IPS-18c (cell line): ENCODE measurements at regions not wholly inside any gene's neighbourhood (a gene's known extent, or its start where the extent isn't known, plus 50 kb on each side); places are given as distances from the start of the nearest gene placed in this dataset.

Experiments
- H3K4me3 ChIP-seq: 2 replicates; pipeline ENCODE4 v1.7.0; 2013; ENCODE audit warnings: low read depth, mild to moderate bottlenecking, low read length, moderate library complexity; ENCODE audit not compliant: insufficient read depth
- H3K9me3 ChIP-seq: one replicate; pipeline ENCODE4 v1.6.1; 2013; ENCODE audit warnings: mild to moderate bottlenecking, low read length, moderate library complexity; ENCODE audit not compliant: control insufficient read depth, insufficient read depth

DNA sequence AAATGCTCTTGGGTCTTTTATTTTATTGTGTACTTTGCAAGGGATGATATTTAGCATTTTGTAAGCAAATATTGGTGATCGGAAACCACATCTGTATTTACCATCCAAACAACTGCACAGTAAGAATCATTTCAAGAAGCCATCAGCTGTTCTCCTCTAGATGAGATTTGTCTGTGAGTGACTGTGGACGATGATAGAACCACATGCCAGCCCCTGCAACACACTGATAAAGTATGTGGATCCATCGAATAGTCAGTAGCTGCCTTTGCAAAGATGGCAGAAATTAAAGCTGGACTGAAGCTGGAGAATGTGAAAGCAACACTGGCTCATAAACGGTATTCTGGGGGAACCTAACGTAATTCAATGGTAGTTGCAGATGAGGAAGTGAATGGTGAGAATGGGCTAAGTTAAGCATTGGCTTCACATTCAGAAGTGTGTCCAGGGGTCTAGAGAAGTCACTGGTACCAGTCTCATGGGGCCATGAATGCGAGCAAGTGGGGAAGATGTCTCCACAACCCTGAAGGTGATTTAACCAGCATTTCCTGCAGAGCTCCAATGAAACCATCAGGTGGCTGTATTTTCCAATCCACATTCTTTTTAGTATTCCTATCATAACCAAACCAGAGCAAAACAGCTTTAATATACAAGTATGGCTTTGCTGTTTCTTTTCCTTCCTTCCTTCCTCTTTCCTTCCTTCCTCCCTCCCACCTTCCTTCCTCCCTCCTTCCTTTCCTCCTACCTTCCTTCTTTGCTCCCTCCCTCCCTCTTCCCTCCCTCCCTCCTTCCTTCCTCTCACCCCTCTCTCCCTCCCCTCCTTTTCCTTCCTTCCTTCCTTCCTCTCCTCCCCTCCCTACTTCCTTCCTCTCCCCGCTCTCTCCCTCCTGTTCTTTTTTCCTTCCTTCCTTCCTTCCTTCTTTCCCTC lies 169.4 kb downstream of the ABCA8 start:
- Histone ChIP-seq H3K9me3 (no peaks in the 10 kb centered on the region), H3K4me3 (no peak overlapping the region)

DNA sequence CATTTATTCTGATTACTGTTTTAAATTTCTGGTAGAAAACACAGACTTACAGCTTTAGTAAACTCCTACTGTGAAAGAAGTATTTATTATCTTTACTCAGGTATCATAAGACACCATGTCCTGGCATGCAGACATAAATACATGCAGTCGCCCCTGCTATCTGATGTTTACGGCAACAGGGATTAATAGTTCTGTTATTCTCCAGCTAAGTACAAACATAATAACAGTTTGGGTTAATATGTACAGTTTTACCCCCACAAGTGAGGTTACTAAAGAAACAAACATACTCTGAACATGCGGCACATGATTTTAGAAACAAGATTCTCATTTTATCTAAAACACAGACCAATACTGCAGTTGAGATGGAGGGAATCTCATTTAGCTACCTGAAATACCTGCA lies 170.8 kb downstream of the ABCA8 start:
- H3K4me3 ChIP-seq = no peak overlapping the region

DNA sequence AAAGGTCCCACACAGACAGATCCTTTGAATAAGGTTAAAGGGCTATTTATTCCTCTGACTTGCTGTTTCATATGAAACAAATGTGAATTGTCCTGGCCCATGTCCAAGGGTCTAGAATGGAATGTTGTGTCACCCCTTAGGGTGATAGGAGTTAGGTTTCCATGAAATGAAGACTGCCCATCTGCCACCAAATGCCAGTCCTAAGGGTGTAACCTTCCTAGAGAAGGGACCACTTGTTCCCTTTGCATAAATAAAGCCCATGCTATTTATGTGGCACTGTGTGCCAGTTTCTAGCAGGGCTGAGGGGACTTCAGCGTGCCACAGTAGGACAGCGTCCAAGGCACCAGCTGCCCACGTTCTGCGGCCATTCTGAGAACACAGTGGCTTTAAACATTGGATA lies 171.3 kb downstream of the ABCA8 start:
- H3K4me3 ChIP-seq = no peak overlapping the region

More for the DNA sequence above, 170.8 kb downstream of the ABCA8 start:
- no peaks in the 10 kb centered on the region for H3K9me3 ChIP-seq

DNA sequence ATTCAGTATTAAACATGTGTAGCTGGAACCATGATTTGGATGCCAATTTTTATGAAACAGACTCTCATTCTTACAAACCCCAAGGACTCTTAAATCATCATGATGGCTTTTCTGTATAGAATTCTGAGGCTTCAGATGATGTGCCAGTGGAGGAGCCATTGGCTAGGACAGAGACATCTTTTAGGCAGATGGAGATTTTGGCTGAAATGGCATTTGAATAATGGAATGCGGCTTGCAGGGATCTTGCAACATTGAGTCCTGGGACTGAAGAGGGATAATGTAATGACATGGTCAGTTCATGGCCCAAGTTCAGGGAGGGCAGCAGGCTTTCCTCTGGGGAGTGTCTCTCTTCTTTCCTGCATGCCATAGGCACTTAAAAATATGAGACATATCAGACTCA lies 172.4 kb downstream of the ABCA8 start:
- no peaks in the 10 kb centered on the region for H3K9me3 ChIP-seq
- no peak overlapping the region for H3K4me3 ChIP-seq

More for the DNA sequence above, 171.3 kb downstream of the ABCA8 start:
- no peaks in the 10 kb centered on the region for H3K9me3 ChIP-seq

DNA sequence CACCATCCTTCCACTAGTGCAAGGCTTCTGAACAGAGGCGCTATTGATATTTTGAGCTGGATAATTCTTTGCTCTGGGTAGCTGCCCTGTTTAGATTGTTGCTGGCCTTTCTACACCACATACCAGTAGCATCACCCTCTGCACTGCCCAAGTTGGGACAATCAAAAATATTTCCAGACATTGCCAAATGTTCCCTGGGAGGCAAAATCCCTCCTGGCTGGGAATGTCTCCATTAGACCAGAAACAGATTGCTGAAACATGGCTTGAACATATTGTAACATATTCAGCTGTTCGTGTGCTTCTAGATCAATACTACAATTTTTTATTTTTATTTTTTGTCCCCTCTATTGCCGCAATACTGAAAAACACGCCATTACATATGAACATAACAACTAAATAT lies 174.6 kb downstream of the ABCA8 start:
- Histone ChIP-seq H3K9me3 (no peaks in the 10 kb centered on the region), H3K4me3 (no peak overlapping the region)

GRCh38 chr17:68778726-68779125 lies 176.5 kb downstream of the ABCA8 start:
- no peaks in the 10 kb centered on the region for H3K9me3 ChIP-seq
- H3K4me3 ChIP-seq = no peak overlapping the region

DNA sequence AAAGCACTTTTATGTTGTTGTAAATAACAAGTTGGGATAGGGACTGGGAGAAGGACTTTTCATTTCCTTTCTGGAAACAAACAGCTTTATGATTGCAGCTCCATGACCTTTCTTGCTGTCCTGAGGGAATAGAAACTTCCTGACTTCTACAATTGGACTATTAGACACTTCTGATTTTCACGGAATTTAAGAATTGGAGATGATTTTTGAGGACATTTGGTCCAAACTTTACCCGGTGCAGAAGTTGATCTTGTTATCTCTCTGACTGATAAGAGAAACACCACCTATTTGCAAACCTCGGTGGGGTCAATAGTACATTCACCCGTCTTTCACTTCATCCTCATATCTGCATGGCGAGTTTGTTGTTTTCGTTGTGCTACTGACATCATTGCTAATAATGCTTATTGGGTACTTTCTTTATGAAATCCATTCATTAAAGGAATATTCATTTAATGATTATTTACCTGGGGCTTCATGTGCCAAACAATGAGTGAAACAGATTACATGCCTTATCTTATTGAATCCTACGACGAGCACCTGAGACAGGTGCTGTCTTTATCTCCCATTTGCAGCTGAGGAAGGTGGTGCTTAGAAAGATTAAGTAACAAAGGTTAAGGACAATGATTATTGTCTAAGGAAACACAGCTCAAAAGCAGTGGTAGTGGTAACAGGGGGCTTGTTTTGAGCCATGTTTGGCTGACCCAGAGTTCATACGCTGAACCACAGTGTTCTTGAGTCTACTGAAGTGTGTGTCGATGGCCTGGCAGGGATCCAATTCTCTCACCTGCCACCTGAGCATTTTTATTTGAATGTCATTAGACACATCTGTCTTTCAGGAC lies 176.9 kb upstream of the FAM20A start:
- no peak overlapping the region for H3K4me3 ChIP-seq
- H3K9me3 ChIP-seq = no peaks in the 10 kb centered on the region

DNA sequence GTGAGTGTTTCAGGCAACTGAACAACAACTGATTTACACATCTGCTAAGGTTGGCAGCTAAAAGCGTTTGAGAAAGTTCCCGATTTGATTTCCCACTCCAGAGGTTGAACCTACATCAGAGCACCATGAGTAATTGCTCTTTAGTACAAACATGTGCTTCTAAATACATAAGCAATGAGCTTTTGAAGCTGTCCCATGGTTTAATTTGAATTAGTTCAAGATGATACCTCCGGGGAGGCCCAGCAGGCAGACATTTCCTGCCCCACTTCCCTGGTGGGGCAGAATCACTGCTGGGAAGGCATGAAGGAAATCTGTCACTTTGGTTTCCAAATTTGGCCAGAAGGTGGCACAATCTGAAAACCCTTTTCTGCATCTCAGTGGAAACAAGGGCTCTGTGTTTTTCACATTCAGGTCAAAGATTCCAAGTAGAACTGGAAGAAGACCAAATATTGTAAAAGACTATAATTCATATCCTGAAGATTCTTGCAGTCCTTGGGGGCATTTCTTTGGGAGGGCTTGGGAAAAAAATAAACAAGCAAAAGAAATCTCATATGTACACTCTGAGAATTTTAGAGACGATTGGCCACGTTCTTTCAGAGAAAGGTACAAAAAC lies 176.2 kb upstream of the FAM20A start:
- Histone ChIP-seq H3K4me3 (no peak overlapping the region), H3K9me3 (no peaks in the 10 kb centered on the region)

GRCh38 chr17:68776451-68776850 lies 175.3 kb upstream of the FAM20A start:
- H3K9me3 ChIP-seq = no peaks in the 10 kb centered on the region

DNA sequence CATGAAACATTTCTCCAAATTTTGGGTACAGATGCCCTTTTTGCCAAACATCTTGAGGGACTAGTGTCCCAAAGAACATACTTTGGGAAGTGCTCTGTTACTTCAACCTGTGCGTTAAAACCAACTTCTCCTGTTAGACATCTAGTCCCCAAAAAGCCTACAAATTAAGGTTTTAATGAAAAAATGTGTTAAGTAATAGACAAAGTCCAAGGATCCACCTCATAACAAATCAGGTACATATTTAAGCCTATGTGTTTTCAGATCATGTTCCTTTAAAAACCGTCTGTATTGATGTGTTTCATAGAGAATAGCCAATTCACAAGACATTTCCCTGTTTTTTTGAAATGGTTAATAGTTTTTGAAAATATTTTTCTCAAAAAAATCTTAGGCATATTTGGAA lies 174.8 kb upstream of the FAM20A start:
- Histone ChIP-seq H3K4me3 (no peak overlapping the region), H3K9me3 (no peaks in the 10 kb centered on the region)

More at GRCh38 chr17:68776451-68776850, 175.3 kb upstream of the FAM20A start:
- no peak overlapping the region for H3K4me3 ChIP-seq

GRCh38 chr17:68775318-68775717 lies 174.2 kb upstream of the FAM20A start:
- H3K9me3 ChIP-seq = no peaks in the 10 kb centered on the region
- no peak overlapping the region for H3K4me3 ChIP-seq

DNA sequence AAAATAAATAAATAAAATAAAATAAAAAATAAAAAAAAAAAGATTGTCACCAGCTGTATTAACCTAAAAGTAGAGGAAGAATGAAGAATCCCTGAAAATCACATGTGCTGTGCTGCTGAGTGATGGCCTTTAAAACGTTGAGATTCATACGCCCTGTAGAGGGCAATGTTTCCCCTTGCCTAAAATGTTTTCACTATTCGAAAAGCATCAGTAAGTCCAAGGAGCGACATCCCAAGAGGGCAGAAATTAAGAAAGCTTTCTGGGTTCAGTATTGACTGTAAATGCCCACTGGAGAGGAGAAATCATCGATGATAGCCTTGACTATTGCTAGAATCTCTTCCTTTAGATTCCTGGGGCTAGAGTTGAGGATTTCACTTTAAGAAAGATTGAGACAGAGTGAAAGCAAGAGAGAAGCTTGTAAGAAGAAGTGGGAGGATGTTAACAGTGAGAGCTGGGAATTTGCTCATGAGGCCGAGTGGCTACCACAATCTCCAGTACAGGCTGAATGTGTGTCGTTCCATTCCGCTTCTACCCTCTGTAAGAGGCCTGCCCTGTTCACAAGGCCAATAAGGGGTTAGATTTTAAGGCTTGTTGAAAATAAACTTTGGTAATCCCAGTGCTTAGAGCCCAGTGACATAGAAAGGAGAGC lies 170.8 kb upstream of the FAM20A start:
- Histone ChIP-seq H3K4me3 (no peak overlapping the region), H3K9me3 (no peaks in the 10 kb centered on the region)

- H3K9me3 ChIP-seq = no peaks in the 10 kb centered on the region
- no peak overlapping the region for H3K4me3 ChIP-seq
These were observed 167.6 kb upstream of the FAM20A start for GRCh38 chr17:68768804-68769203.

- no peak overlapping the region for H3K4me3 ChIP-seq
- no peaks in the 10 kb centered on the region for H3K9me3 ChIP-seq
These were observed 165.5 kb upstream of the FAM20A start for GRCh38 chr17:68766640-68767039.

DNA sequence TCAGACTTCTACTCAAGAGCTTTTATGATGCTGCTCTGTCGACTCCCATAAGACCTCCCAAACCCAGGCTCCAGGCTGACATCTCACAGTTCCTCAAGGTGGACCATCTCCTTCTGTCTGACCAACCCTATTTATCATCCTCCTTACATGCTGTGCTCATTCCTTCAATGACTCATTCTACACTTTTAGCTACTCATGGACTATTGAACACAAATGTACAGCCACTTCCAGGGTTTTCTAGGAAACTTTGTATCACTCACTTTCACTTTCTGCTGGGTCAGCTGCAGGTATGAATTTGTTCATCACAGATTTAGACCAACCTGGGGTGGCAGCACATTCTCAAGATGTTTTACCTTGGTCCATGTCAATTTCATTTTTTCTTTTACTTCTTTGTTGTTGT lies 162.4 kb upstream of the FAM20A start:
- Histone ChIP-seq H3K4me3 (no peak overlapping the region), H3K9me3 (no peaks in the 10 kb centered on the region)

DNA sequence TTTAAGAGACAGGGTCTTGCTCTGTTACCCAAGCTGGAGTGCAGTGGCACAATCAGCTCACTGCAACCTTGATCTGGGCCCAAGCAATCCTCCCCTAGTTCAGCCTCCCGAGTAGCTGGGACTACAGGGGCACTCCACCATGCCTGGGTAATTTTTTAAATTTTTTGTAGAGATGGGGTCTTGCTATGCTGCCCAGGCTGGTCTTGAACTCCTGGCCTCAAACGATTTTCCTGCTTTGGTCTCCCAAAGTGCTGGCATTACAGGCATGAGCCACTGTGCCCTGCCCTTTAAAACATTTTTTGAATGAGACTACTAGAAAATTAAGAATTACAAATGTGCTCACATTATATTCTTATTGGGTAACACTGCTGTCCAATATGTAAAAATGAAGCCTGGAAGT lies 161.7 kb upstream of the FAM20A start:
- Histone ChIP-seq H3K9me3 (no peaks in the 10 kb centered on the region), H3K4me3 (no peak overlapping the region)

DNA sequence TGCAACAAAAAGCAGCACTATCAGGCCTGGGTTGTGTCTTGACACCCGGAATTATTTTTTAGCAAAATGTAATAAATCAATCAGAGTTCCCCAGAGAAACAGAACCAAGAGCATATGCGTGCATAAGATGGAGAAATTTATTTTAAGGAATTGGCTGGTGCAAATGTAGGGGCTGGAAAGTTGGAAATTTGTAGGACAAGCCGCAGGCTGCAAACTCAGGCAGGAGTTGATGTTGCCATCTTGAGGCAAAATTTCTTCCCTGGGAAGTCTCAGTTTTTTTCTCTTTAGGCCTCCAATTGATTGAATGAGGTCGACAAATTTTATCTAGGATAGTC lies 158.9 kb upstream of the FAM20A start:
- no peak overlapping the region for H3K4me3 ChIP-seq

More for the DNA sequence above, 158.9 kb upstream of the FAM20A start:
- no peaks in the 10 kb centered on the region for H3K9me3 ChIP-seq
